ENCODE measurements at regions not wholly inside any gene's neighbourhood (a gene's known extent, or its start where the extent isn't known, plus 50 kb on each side); places are given as distances from the start of the nearest gene placed in this dataset.
"Not testable (repeated sequence)": the region's sequence is repeated elsewhere in the genome, so short reads cannot be mapped to it uniquely, and the experiment has no call there.

GRCh38 chr5:116732591-116732990, 158.0 kb upstream of the SEMA6A start:
- TF ChIP-seq, protein P1, sequence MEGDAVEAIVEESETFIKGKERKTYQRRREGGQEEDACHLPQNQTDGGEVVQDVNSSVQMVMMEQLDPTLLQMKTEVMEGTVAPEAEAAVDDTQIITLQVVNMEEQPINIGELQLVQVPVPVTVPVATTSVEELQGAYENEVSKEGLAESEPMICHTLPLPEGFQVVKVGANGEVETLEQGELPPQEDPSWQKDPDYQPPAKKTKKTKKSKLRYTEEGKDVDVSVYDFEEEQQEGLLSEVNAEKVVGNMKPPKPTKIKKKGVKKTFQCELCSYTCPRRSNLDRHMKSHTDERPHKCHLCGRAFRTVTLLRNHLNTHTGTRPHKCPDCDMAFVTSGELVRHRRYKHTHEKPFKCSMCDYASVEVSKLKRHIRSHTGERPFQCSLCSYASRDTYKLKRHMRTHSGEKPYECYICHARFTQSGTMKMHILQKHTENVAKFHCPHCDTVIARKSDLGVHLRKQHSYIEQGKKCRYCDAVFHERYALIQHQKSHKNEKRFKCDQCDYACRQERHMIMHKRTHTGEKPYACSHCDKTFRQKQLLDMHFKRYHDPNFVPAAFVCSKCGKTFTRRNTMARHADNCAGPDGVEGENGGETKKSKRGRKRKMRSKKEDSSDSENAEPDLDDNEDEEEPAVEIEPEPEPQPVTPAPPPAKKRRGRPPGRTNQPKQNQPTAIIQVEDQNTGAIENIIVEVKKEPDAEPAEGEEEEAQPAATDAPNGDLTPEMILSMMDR (IDR thresholded peaks at IDR 0.05) = no peak
- no peaks in the 10 kb centered on the region for H3K36me3 Mint-ChIP-seq (ENCODE audit: low read depth)
- no peaks in the 10 kb centered on the region for H3K9me3 Mint-ChIP-seq (ENCODE audit: low read depth)
- H3K27me3 Mint-ChIP-seq (ENCODE audit: low read depth) = peaks cover 2% of the 10 kb centered on the region
- H3K27ac Mint-ChIP-seq (ENCODE audit: unreplicated experiment) = no peak overlapping the region
- H3K4me1 Mint-ChIP-seq (ENCODE audit: low read depth) = peaks cover 15% of the 10 kb centered on the region
- no peak for DNase-seq (ENCODE audit: low spot score)
- no peak overlapping the region for H3K4me3 Mint-ChIP-seq (ENCODE audit: unreplicated experiment)

- TF ChIP-seq, protein P1 (IDR thresholded peaks at IDR 0.05) = no peak
- Mint-ChIP-seq H3K27ac (ENCODE audit: unreplicated experiment) (no peak overlapping the region), H3K4me1 (ENCODE audit: low read depth) (peaks cover 15% of the 10 kb centered on the region), H3K4me3 (ENCODE audit: unreplicated experiment) (no peak overlapping the region), H3K36me3 (ENCODE audit: low read depth) (no peaks in the 10 kb centered on the region), H3K9me3 (ENCODE audit: low read depth) (no peaks in the 10 kb centered on the region), H3K27me3 (ENCODE audit: low read depth) (peaks cover 2% of the 10 kb centered on the region)
- no peak for DNase-seq (ENCODE audit: low spot score)
These were observed 156.8 kb upstream of the SEMA6A start for GRCh38 chr5:116731432-116731831.

DNA sequence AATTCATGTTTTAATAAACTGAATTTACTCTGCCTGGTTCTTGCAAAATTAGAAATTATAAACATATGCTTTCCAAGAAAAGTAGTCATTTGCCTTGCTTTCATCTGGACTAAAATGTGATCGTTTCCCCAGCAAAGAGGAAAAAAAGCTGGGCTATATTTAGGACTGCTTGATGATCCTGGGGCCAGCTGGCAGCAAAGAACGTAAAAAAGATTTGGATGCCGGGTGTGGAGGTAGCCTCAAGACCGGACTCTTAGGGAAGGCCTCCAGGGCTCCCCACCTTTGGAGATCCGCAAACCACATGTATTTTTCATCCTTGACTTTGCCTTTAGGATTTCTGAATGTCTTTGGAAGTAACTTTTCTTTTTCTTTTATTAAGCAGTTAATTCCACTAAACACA, 156.1 kb upstream of the SEMA6A start:
- H3K27me3 Mint-ChIP-seq (ENCODE audit: low read depth) = peaks cover 2% of the 10 kb centered on the region
- no peaks in the 10 kb centered on the region for H3K36me3 Mint-ChIP-seq (ENCODE audit: low read depth)
- H3K4me3 Mint-ChIP-seq (ENCODE audit: unreplicated experiment) = no peak overlapping the region

DNA sequence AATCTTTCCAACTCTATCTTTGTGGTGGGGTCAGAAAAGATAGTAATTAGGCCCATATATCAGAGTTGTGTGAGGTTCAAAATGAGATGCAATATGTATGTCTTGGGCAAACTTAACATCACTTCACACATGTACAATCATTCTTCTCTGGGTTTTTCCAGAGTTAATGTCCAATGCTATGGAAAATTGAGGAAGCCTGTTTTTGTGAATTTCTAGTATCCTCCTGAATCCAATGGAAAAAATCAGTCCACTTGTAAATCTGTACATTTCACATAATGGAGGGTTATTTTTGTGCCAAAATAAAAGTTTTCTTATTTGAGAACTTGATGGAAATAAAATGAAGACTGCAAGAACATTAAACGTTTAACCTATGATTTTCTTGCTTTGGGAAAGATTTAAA, 155.6 kb upstream of the SEMA6A start:
- Mint-ChIP-seq H3K36me3 (ENCODE audit: low read depth) (no peaks in the 10 kb centered on the region), H3K27ac (ENCODE audit: unreplicated experiment) (no peak overlapping the region), H3K4me3 (ENCODE audit: unreplicated experiment) (no peak overlapping the region), H3K27me3 (ENCODE audit: low read depth) (peaks cover 2% of the 10 kb centered on the region), H3K9me3 (ENCODE audit: low read depth) (no peaks in the 10 kb centered on the region), H3K4me1 (ENCODE audit: low read depth) (peaks cover 15% of the 10 kb centered on the region)
- DNase-seq (ENCODE audit: low spot score) = no peak
- TF ChIP-seq, protein P1 (IDR thresholded peaks at IDR 0.05) = no peak

More for the DNA sequence above, 156.1 kb upstream of the SEMA6A start:
- Mint-ChIP-seq H3K27ac (ENCODE audit: unreplicated experiment) (no peak overlapping the region), H3K4me1 (ENCODE audit: low read depth) (peaks cover 15% of the 10 kb centered on the region), H3K9me3 (ENCODE audit: low read depth) (no peaks in the 10 kb centered on the region)
- DNase-seq (ENCODE audit: low spot score) = no peak
- TF ChIP-seq, protein P1 (IDR thresholded peaks at IDR 0.05) = no peak

DNA sequence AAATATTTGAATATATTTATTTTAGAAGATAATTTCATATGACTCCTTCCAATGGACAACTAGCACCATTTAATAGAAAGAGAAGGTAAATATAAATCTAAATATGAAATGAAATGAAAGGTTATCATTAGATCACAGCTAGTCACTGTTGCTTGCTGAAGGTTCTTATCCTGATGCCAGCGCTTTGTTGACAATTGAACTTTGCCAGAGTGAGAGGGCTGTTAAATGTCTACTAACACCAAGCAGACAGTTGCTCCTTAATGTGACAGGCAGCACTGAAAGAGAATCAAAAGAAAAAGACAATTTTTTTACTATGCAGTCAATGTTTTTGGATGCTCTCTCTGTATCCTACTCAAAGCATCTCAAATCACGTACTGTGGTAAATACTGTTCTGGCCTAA, 152.6 kb upstream of the SEMA6A start:
- Mint-ChIP-seq H3K27me3 (ENCODE audit: low read depth) (peaks cover 5% of the 10 kb centered on the region), H3K4me3 (ENCODE audit: unreplicated experiment) (no peak overlapping the region), H3K9me3 (ENCODE audit: low read depth) (no peaks in the 10 kb centered on the region), H3K4me1 (ENCODE audit: low read depth) (no peaks in the 10 kb centered on the region), H3K27ac (ENCODE audit: unreplicated experiment) (no peak overlapping the region), H3K36me3 (ENCODE audit: low read depth) (no peaks in the 10 kb centered on the region)
- TF ChIP-seq, protein P1 (IDR thresholded peaks at IDR 0.05) = no peak
- no peak for DNase-seq (ENCODE audit: low spot score)

- not testable (repeated sequence) for H3K27me3 Mint-ChIP-seq (ENCODE audit: low read depth); DNase-seq (ENCODE audit: low spot score); H3K36me3 Mint-ChIP-seq (ENCODE audit: low read depth); H3K4me3 Mint-ChIP-seq (ENCODE audit: unreplicated experiment); H3K27ac Mint-ChIP-seq (ENCODE audit: unreplicated experiment); H3K9me3 Mint-ChIP-seq (ENCODE audit: low read depth); H3K4me1 Mint-ChIP-seq (ENCODE audit: low read depth)
These were observed 151.6 kb upstream of the SEMA6A start for GRCh38 chr5:116726180-116726579.
